ENCODE measurements at regions not wholly inside any gene's neighbourhood (a gene's known extent, or its start where the extent isn't known, plus 50 kb on each side); places are given as distances from the start of the nearest gene placed in this dataset.

DNA sequence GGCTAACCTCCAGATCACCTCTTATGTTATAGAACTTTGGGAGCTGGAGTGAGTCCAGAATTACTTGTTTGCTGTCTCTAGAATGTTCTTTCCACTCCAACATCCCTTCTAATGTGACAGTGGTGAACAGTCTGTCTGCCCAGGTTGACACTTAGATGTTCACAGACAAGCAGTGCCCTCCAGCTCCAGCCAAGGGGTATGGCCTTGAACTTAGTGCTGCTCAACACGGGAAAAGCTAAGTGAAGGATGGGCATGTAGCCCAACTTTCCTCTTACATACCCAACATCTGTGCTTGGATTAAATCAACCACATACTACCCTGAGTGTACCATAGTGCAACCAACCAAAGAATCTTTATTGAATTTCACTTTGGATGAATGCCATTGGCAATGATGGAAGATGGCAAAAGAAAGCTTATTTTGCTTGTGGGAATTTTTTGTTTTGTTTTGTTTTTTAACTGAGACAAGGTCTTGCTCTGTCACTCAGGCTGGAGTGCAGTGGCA is 201.2 kb downstream of the NXNL2 start:
- no peak for TF ChIP-seq EGR1 (IDR thresholded peaks at IDR 0.05; ENCODE audit: low read depth in 2 of 2)
- no peak for TF ChIP-seq FOXA2 (IDR thresholded peaks at IDR 0.05)
- TF ChIP-seq, protein P1, sequence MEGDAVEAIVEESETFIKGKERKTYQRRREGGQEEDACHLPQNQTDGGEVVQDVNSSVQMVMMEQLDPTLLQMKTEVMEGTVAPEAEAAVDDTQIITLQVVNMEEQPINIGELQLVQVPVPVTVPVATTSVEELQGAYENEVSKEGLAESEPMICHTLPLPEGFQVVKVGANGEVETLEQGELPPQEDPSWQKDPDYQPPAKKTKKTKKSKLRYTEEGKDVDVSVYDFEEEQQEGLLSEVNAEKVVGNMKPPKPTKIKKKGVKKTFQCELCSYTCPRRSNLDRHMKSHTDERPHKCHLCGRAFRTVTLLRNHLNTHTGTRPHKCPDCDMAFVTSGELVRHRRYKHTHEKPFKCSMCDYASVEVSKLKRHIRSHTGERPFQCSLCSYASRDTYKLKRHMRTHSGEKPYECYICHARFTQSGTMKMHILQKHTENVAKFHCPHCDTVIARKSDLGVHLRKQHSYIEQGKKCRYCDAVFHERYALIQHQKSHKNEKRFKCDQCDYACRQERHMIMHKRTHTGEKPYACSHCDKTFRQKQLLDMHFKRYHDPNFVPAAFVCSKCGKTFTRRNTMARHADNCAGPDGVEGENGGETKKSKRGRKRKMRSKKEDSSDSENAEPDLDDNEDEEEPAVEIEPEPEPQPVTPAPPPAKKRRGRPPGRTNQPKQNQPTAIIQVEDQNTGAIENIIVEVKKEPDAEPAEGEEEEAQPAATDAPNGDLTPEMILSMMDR (IDR thresholded peaks at IDR 0.05; ENCODE audit: low read depth, low read length, missing input control): no peak
- TF ChIP-seq, protein P2, sequence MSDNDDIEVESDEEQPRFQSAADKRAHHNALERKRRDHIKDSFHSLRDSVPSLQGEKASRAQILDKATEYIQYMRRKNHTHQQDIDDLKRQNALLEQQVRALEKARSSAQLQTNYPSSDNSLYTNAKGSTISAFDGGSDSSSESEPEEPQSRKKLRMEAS (IDR thresholded peaks at IDR 0.05): no peak
- TF ChIP-seq FOXA1 (IDR thresholded peaks at IDR 0.05): no peak
- TF ChIP-seq, protein P3, sequence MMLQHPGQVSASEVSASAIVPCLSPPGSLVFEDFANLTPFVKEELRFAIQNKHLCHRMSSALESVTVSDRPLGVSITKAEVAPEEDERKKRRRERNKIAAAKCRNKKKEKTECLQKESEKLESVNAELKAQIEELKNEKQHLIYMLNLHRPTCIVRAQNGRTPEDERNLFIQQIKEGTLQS (IDR thresholded peaks at IDR 0.05): no peak
- TF ChIP-seq HNF4A (conservative IDR thresholded peaks at IDR 0.05): no peak
- TF ChIP-seq RXRA (IDR thresholded peaks at IDR 0.05): no peak
- no peak for TF ChIP-seq RAD21 (IDR thresholded peaks at IDR 0.05)
- no peak for TF ChIP-seq YY1 (IDR thresholded peaks at IDR 0.05)
- TF ChIP-seq SP1 (IDR thresholded peaks at IDR 0.05): no peak
- TF ChIP-seq, protein P4, sequence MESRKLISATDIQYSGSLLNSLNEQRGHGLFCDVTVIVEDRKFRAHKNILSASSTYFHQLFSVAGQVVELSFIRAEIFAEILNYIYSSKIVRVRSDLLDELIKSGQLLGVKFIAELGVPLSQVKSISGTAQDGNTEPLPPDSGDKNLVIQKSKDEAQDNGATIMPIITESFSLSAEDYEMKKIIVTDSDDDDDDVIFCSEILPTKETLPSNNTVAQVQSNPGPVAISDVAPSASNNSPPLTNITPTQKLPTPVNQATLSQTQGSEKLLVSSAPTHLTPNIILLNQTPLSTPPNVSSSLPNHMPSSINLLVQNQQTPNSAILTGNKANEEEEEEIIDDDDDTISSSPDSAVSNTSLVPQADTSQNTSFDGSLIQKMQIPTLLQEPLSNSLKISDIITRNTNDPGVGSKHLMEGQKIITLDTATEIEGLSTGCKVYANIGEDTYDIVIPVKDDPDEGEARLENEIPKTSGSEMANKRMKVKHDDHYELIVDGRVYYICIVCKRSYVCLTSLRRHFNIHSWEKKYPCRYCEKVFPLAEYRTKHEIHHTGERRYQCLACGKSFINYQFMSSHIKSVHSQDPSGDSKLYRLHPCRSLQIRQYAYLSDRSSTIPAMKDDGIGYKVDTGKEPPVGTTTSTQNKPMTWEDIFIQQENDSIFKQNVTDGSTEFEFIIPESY (IDR thresholded peaks at IDR 0.05): no peak
- no peak for TF ChIP-seq NR2F2 (IDR thresholded peaks at IDR 0.05)
- TF ChIP-seq, protein P5, sequence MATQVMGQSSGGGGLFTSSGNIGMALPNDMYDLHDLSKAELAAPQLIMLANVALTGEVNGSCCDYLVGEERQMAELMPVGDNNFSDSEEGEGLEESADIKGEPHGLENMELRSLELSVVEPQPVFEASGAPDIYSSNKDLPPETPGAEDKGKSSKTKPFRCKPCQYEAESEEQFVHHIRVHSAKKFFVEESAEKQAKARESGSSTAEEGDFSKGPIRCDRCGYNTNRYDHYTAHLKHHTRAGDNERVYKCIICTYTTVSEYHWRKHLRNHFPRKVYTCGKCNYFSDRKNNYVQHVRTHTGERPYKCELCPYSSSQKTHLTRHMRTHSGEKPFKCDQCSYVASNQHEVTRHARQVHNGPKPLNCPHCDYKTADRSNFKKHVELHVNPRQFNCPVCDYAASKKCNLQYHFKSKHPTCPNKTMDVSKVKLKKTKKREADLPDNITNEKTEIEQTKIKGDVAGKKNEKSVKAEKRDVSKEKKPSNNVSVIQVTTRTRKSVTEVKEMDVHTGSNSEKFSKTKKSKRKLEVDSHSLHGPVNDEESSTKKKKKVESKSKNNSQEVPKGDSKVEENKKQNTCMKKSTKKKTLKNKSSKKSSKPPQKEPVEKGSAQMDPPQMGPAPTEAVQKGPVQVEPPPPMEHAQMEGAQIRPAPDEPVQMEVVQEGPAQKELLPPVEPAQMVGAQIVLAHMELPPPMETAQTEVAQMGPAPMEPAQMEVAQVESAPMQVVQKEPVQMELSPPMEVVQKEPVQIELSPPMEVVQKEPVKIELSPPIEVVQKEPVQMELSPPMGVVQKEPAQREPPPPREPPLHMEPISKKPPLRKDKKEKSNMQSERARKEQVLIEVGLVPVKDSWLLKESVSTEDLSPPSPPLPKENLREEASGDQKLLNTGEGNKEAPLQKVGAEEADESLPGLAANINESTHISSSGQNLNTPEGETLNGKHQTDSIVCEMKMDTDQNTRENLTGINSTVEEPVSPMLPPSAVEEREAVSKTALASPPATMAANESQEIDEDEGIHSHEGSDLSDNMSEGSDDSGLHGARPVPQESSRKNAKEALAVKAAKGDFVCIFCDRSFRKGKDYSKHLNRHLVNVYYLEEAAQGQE (IDR thresholded peaks at IDR 0.05): no peak
- TF ChIP-seq JUND (IDR thresholded peaks at IDR 0.05): no peak
- no peak for TF ChIP-seq GABPA (IDR thresholded peaks at IDR 0.05 in 1 of 2, conservative IDR thresholded peaks at IDR 0.05 in 1 of 2)
- H3K9me3 ChIP-seq (ENCODE audit: control insufficient read depth in 4 of 4, low read length in 3 of 4): no peaks in the 10 kb centered on the region
- 19% methylated on average over 1 of the region's 1 CpG for WGBS
- no peaks in the 10 kb centered on the region for H3K4me1 ChIP-seq (ENCODE audit: control insufficient read depth in 4 of 4, insufficient read depth in 4 of 4, low read length in 3 of 4)
- H3K27ac ChIP-seq (ENCODE audit: low read depth in 1 of 2, low read length in 2 of 2): no peak overlapping the region
- H3K36me3 ChIP-seq (ENCODE audit: control insufficient read depth in 4 of 4, insufficient read depth in 3 of 4, low read depth in 1 of 4, low read length in 3 of 4): no peaks in the 10 kb centered on the region
- peaks cover 0 to 4% (median 0%) of the 10 kb centered on the region in 4 donors for H3K27me3 ChIP-seq (ENCODE audit: control insufficient read depth in 4 of 4, insufficient read depth in 4 of 4, low read length in 3 of 4)
- H3K4me3 ChIP-seq (ENCODE audit: low read depth in 1 of 3, low read length in 3 of 3): no peak overlapping the region
- H3K9ac ChIP-seq (ENCODE audit: low read depth in 1 of 2, low read length in 2 of 2): no peak overlapping the region
- DNase-seq (ENCODE audit: low spot score): no peak

DNA sequence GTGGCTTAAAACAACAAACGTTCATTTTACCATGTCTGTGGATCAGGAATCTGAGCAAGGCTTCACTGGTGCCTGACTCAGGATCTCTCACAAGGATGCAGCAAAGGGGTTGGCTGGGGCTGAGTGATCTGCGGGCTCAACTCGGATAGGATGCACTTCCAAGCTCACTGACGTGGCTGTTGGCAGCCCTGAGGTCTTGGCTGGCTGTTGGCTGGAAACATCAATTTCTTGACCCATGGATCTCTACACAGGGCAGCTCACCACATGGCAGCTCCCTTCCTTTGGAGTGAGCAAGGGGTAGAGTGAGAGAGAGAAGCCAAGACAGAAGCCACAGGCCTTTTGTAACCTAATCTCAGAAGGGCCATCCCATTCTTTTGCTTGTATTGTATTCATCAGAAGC is 202.1 kb downstream of the NXNL2 start:
- peaks cover 0 to 4% (median 0%) of the 10 kb centered on the region in 4 donors for H3K27me3 ChIP-seq (ENCODE audit: control insufficient read depth in 4 of 4, insufficient read depth in 4 of 4, low read length in 3 of 4)
- 84% methylated on average over 4 of the region's 4 CpGs for WGBS
- no peak overlapping the region for H3K27ac ChIP-seq (ENCODE audit: low read depth in 1 of 2, low read length in 2 of 2)
- no peak for TF ChIP-seq NR2F2 (IDR thresholded peaks at IDR 0.05)
- TF ChIP-seq RAD21 (IDR thresholded peaks at IDR 0.05): no peak
- H3K9me3 ChIP-seq (ENCODE audit: control insufficient read depth in 4 of 4, low read length in 3 of 4): no peaks in the 10 kb centered on the region
- H3K36me3 ChIP-seq (ENCODE audit: control insufficient read depth in 4 of 4, insufficient read depth in 3 of 4, low read depth in 1 of 4, low read length in 3 of 4): no peaks in the 10 kb centered on the region
- H3K4me3 ChIP-seq (ENCODE audit: low read depth in 1 of 3, low read length in 3 of 3): no peak overlapping the region
- H3K4me1 ChIP-seq (ENCODE audit: control insufficient read depth in 4 of 4, insufficient read depth in 4 of 4, low read length in 3 of 4): no peaks in the 10 kb centered on the region
- H3K9ac ChIP-seq (ENCODE audit: low read depth in 1 of 2, low read length in 2 of 2): no peak overlapping the region
- no peak for DNase-seq (ENCODE audit: low spot score)

Data from liver (tissue), 8 donors.